ENCODE measurements at regions not wholly inside any gene's neighbourhood (a gene's known extent, or its start where the extent isn't known, plus 50 kb on each side); places are given as distances from the start of the nearest gene placed in this dataset.
"Not testable (repeated sequence)": the region's sequence is repeated elsewhere in the genome, so short reads cannot be mapped to it uniquely, and the experiment has no call there.

DNA sequence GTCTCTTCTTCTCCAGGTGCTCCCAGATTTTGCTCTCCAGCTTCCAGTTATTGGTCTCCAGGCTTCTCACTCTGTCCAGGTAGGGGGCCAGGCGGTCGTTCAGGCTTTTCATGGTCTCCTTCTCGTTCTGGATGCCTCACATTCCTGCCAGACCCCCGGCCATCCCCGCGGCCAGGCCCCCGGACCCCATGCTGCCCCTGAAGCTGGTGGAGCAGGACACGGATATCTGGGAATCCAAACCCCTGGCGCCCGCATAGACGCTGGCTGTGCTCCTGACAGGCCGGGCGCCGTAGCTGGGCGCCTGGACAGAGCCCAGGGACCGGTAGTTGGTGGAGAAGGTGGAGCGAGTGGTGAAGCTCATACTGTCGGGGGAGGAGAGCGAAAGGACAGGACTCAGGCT is 534.4 kb upstream of the TLE4 start:
- no peak for DNase-seq

DNA sequence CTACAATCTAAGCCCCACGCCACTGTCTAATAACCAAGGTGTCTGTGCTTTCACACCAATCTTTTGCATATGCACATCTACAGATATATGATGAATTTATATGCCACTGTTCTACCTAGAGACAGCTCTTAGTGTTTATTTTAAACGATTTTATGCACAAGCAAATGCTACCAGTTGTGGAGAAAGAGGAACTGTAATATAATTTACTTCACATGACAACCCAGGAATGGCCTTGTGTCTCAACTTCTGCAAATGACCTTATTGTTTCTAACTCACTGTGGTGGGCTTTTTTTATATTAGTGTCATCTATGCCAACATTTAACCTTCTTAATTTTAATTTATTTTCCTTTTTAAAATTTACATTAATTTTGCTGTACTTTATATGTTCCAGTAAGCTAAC is 531.1 kb upstream of the TLE4 start:
- no peak for DNase-seq

DNA sequence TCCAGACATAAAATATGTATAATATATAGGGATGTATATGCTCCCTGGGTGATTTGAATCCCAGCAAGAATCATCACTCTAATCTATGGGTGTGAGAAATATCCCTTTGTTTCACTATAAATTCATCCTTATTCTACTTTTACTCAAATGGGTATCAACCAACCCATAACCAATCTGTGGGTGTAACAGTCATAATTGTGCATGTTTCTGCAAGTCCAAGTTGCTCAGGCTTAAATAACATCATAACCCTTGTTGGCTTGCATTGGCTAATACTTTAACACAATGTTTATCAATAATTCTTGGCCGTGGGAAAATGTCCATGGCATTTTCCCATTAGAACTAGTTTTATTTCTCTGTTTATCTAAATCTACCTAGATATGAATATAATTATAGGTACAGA is 530.5 kb upstream of the TLE4 start:
- DNase-seq = no peak

DNA sequence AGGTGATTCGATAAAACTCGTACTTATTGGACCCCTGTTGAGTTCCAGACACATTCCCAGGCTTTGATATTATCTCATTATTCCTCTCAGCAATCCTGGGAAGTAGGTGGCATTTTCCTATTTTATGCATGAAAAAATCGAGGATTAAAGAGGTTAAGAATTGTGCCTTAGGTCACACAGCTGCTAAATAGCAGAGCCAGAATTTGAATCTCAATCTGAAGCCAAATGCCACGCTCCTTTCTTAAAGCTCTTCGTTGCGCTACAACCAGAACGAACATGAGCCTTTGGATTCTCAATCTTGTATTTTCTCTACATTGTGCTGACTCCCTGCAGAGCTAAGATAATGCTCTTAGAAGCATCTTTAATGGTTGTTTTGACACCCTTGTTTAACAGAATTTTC is 527.8 kb upstream of the TLE4 start:
- no peak for DNase-seq

DNA sequence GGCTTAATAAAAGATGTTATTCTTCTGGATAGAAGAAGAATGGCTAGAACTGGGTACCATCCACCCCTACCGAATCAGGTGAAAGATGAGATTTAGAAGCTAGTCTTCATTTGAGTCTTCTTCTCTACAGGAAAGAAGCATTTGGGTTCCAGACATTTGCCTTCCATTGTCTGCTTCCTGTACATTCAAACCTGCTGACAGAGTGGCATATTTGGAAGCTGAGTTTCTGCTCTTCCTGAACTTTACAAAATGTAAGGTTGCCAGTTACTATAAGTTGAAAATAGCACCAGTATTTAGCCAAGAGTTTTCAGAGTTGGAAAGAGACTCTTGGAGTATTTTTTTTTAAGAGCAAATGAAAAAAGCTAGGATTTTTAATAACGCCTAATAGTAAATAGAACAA is 525.4 kb upstream of the TLE4 start:
- DNase-seq = no peak

DNA sequence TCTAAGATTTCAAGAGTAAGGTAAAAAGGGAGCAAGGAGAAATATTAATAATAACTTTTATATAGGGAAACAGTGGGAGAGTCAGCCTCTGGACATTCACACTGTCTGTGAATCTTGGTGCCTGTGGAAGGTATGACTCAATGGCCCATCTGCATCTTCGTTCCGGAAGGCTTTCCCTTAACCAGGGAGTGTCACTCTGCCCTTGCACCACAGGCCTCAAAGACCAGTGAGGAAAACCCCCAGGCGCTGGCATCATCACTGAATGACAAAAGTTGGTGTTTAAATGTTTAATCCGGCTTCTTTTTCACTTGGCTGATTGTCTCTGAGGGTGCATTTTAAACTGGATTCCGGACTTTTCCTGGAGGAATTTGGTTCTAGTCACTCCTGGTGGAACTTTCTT is 522.4 kb upstream of the TLE4 start:
- DNase-seq = no peak

DNA sequence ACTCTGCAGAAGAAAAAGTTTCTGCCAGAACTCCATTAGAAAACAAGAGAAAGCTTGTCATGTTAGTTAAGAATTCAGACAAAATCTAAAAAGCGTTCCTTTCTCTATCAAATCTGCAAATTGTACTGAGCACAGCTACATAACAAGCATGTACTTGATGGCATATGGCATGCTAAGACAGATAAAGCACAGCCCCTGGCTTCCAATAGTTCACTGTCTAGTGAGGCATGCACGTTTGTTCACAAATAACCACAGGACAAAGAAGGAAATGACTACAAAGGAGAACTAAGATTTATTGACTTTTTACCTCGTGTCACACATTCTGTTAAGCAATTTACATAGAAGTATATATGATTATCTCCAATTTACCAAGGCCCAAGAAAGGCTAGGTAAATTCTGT is 518.2 kb upstream of the TLE4 start:
- no peak for DNase-seq

DNA sequence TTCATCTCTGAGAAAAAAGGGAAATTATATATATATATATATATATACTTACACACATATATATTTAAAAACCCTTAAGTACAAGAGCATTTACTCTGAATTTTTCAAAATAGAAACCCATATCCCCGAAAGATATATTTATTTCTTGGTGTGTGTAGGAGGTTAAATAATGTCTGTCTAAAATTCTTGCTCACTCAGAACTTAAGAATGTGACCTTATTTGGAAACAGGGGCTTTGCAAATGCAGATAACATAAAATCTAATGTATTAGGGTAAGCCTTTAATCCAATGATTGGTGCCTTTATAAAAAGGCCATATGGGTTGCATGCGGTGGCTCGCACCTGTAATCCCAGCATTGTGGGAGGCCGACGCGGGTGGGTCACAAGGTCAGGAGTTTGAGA is 517.3 kb upstream of the TLE4 start:
- DNase-seq = no peak

DNA sequence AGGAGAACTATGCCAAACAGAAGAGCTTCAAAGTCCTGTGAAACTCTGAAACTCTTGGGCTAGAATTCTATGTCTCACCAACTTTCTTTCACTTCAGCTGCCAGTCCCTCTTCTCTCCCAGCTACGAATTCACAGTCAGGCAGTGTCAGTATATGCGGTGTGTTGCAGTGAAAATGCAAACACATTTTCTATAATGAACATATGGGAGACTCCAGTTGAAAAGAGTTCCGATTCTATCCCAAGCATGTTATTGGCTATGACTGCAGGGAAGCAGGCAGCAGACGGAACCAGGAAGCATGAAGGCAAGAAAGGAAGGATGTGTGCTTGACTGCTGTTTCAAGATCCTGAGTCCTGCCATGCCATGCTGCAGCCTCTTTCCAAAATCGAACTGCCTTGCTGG is 515.7 kb upstream of the TLE4 start:
- no peak for DNase-seq

DNA sequence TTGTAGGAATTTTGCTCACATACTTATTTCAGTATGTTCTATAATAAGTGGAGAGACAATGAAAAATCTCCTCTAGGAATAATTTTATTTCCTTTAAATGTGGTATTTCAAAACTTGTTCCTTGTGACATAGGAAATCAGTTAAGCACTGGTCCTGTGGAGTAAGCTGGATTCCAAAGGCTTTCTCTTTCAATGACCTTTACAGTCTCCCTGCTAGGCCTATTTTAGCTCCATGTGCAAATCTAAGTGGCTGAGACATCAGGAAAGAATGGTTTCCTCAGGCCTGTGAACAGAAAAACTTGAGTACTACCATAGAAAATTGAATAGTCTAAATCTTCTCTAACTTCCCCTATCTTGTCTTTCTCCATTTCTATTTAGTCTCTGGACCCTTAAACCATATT is 514.2 kb upstream of the TLE4 start:
- no peak for DNase-seq

DNA sequence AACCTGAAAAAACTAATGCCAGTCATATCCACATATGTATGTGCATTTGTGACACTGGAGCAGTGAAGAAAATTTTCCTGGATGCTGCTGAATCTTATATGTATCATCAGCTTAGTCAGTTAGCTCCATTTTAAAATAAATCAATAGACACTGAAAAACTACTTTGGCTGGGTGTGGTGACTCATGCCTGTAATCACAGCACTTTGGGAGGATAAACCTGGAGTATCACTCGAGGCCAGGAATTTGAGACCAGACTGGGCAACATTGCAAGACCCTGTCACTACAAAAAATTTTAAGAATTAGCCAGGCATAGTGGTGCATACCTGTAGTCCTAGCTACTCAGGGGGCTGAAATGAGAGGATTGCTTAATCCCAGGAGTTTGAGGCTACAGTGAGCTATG is 511.0 kb upstream of the TLE4 start:
- no peak for DNase-seq

DNA sequence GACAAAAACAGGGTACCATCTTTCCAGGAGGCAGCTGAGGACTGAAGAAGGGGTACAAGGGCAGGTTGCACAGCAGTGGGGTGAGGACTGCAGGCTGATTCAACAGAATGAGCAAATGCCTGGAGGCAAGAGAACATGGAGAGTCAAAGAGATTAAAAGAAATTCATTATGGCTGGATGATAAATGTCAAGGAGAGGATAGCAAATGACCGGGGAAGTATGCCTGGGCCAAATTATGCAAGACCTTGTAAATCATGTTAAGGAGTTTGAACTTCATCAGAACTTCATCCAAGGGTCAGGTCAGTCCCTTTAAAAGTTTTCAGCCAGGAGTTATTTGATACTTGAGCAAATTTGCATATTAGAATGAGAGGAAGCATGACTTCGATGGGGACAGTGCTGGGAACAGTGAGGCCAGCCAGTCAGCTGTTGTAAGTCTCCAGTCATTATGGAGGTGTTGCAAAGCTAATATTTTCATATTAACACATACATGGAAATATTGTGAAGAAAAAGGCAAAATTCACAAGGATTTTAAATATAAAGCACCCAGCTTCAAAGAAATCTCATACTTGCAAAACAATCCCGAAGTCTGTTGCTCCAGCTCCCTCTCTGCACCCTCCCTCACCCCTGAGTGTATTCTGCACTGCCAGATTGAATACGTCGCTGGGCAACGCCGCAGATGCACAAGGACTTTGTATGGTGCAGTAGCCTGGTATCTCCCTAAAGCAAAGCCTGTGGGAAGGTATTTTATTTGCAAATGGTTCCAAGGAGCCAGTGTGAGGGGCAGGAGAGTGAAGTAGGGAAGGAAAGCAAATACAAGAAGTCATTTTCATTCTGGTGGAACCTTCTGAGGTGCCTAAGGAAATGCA is 509.8 kb upstream of the TLE4 start:
- DNase-seq = no peak

DNA sequence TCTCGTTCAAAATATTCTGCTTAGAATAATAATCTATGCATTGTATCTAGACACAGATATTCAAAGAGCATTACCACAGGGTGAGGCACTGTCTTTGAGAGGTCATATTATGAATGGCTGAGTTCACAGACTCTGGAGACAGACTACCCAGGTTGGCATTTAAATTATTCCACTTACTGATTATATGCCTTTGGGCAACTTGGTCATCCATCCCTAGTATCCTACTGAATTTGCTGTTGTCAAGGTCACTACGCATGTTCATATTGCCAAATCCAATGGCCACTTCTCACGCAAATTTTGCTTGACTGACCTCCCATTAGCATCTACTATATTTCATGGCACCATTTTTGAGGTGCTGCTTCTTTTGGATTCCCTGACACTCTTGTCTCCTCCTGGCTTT is 498.6 kb upstream of the TLE4 start:
- DNase-seq = no peak

DNA sequence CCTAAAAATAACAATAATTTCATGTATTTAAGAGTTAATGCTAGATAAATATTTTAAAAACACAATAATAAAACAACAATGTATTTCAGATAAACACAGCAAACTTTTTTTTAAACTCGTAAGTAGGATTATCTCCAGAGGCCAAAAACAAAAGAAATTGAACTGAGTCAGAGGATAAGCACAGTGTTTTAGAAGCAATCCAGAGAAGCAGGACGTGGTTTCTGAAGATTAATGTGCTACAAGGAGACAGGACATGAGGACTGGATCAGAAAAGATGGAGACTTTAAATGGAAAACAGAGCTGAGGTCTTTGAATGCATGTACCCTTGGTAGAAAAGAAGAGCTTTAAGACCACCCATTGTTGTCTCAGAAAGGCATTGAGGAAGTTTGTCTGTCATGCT is 491.2 kb upstream of the TLE4 start:
- DNase-seq = no peak

DNA sequence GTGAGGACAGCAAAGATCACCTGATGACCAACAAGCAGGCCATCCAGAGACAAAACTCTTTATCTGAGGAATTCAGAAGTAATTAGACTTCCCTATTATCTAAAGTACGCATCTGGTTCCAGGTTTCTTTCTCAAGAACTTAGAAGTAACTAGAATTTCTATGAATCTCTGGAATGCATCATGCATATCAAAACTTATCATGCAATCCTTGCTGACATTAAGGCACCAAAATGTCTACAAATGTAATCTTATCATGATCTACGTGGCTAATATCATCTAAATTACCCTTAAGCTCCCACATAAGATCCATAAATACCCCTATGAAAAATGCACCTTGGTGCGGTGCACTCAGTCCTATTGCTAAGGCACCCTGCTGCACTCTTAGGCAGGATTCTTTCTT is 488.1 kb upstream of the TLE4 start:
- no peak for DNase-seq

DNA sequence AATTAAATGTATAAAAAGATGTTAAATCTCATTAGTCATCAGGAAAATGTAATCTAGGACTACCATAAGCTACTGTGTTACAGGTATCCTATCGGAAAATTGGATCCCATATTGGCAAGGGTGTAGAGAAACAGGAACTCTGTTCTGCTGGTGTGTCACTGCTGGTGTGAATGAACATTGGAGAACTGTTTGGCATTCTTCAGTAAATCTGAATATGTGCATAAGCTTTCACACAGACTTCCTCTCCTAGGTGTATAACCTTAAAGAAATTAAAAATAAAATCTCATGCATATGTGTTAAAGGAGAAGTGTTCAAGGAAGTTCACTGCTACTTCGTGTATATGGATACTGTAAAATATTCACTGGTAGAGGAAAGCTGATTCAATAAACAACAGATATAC is 484.6 kb upstream of the TLE4 start:
- DNase-seq = no peak

DNA sequence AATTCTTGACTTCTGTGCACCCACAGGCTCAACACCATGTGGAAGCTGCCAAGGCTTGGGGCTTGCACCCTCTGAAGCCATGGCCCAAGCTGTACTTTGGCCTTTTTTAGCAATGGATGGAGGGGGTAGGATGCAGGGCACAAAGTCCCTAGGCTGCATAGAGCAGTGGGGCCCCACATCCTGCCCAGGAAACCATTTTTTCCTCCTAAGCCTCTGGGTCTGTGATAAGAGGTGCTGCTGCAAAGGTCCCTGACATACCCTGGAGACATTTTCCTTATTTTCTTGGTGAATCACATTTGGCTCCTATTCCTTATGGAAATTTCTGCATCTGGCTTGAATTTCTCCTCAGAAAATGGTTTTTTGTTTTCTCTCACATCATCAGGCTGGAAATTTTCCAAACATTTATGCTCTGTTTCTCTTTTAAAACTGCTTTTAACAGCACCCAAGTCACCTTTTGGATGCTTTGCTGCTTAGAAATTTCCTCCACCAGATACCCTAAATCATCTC is 482.7 kb upstream of the TLE4 start:
- no peak for DNase-seq

DNA sequence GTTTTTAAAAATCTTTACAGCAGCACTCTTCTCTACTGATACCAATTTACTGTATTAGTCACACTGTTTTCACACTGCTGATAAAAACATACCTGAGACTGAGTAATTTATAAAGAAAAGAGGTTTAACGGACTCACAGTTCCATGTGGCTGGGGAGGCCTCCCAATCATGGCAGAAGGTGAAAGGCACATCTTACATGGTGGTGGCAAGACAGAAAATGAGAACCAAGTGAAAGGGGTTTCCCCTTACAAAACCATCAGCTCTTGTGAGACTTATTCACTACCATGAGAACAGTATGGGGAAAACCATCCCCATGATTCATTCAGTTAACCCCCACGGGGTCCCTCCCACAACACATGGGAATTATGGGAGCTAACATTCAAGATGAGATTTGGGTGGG is 481.9 kb upstream of the TLE4 start:
- DNase-seq = not testable (repeated sequence)

DNA sequence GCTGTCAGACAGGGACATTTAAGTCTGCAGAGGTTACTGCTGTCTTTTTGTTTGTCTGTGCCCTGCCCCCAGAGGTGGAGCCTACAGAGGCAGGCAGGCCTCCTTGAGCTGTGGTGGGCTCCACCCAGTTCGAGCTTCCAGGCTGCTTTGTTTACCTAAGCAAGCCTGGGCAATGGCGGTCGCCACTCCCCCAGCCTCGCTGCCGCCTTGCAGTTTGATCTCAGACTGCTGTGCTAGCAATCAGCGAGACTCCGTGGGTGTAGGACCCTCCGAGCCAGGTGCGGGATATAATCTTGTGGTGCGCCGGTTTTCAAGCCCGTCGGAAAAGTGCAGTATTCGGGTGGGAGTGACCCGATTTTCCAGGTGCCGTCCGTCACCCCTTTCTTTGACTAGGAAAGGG is 468.5 kb upstream of the TLE4 start:
- not testable (repeated sequence) for DNase-seq

DNA sequence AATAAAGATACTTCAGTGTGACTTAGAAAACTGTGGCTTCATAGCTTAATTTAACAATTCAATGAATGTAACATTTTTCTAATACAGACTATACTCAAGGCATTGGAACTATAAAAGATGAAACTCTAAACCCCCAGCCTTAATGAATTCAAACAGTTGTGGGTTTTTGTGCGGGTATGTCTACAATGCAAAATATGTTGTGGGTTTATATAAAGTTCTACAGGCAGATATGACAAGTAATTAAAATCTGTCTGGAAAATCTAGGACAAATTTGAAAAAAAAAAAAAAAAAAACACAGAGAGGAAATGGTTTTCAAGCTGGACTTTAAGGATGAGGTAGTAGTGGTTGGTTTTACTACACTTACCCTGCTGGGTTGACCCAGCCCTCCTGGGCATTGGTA is 467.5 kb upstream of the TLE4 start:
- no peak for DNase-seq

DNA sequence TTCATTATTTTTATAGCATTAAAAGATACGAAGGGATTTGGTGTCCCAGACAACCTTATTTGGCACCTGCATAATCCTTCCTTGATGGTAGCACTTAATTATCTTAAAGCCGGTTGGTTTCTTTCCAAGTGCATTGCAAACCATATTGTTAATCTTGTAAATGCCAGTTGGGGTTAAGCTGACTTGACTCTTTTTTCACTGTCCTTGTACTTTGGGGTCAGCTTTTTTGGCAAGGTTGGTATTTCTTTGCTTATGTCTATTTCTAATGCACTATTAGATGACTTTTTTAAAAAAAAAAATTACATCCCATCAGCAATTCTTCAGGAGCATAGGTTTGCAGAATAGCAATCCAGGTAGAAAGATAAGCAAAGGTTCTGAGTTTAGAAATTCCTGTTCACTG is 466.8 kb upstream of the TLE4 start:
- DNase-seq = no peak

DNA sequence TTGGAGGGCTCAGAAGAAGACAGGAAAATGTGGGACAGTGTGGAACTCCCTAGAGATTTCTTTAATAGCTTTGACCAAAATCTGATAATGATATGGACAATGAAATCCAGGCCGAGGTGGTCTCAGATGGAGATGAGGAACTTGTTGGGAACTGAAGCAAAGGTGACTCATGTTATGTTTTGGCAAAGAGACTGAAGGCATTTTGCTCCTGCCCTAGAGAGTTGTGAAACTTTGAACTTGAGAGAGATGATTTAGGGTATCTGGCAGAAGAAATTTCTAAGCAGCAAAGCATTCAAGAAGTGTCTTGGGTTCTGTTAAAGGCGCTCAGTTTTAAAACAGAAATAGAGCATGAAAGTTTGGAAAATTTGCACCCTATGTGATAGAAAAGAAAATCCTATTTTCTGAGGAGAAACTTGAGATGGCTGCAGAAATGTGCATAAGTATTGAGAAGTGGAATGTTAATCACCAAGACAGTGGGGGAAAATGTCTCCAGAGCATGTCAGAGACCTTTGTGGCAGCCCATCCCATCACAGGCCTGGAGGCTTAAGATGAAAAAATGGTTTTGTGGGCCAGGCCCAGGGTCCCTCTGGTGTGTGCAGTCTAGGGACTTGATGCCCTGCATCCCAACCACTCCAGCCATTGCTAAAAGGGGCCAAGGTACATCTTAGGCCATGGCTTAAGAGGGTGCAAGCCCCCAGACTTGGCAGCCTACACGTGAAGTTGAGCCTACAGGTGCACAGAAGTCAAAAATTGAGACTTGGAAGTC is 463.7 kb upstream of the TLE4 start:
- DNase-seq = no peak

DNA sequence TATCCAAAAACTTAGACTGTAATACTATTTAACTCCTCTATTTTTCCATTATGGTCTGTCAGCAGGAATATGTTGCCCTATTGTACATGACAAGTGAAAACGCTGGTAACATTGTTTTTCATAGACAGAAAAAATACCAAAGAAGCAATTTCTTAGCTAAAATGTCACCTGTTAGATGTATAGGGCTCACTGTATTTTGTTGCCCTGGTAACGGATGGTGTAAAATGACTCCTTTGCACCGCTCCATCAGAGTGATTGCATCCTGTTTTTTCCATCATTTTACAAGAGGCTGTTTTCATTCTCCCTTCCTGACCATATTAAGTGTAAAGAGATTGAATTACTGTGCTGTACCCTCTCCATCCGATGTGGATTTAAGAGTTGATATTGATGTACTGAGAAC is 460.1 kb upstream of the TLE4 start:
- DNase-seq = no peak

DNA sequence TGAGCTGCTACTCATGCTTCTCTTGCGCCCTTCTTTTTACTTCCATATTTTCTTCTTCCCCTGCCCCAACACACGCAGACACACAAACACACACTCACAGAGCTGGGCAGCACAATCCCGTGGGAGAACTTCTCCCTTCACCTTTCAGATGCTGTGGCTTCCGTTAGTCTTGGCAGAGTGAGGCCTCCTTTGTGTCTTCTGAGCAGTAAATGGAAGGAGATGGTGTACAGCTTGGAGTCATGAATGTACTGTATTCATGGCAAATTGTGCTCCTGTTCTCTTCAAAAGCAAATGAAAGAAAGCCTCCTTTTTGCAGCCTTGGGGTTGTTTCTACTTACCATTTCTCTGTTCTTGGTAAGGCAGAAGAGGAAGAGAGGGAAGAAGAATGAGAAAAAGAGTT is 456.6 kb upstream of the TLE4 start:
- DNase-seq = no peak

DNA sequence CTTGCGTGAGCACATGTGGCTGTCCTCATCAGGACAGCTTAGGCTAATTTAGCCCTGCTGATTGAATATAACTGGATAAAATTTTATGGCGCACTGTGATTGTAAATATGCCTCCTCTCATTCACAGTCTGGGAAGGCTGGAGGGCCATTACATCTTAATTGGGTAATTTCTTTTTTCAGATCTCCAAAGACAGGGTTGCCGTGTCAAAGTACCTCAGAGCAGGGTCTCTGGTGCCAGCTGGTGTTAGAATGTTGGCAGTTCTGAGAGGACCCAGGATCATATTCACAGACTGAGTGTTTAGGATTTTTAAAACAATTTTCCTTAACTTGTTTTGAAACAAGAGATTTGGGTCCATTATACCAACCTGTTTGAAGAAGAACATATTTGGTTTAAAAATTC is 455.7 kb upstream of the TLE4 start:
- no peak for DNase-seq
